K562 (cell line): ENCODE measurements at regions not wholly inside any gene's neighbourhood (a gene's known extent, or its start where the extent isn't known, plus 50 kb on each side); places are given as distances from the start of the nearest gene placed in this dataset.

ENCODE experiments used
- ARID2 ChIP-seq: fragments of 450-650 bp; IDR thresholded peaks from 2 replicates; pipeline ENCODE4 v1.6.1; 2017; ENCODE audit warnings: antibody characterized with exemption, mild to moderate bottlenecking
- CCAR2 ChIP-seq: fragments of 200-400 bp; formaldehyde crosslinking; IDR thresholded peaks from 2 replicates; pipeline ENCODE4 v1.6.1; 2017; ENCODE audit warnings: mild to moderate bottlenecking, low read depth, low read length
- FOS ChIP-seq: IDR thresholded peaks from 3 replicates; pipeline ENCODE4 v1.6.1; 2011; ENCODE audit not compliant: insufficient read length; ENCODE audit errors: extremely low read depth
- FOXK2 ChIP-seq, 2 experiments: fragments of 450-650 bp; IDR thresholded peaks in 1 of 2; conservative IDR thresholded peaks in 1 of 2; 2 replicates each; pipeline ENCODE4 v1.6.1; 2016; ENCODE audit warnings: low read depth in 2 of 2, mild to moderate bottlenecking in 1 of 2
- KDM4B ChIP-seq, 2 experiments: fragments of 450-650 bp in 1 of 2; sonication (generic) in 1 of 2; IDR thresholded peaks; 2 replicates each; pipeline ENCODE4 v1.6.1; 2016 to 2017; ENCODE audit warnings: borderline replicate concordance in 2 of 2, antibody characterized with exemption in 1 of 2, low read depth in 1 of 2, mild to moderate bottlenecking in 1 of 2
- KLF1 ChIP-seq: fragments of 450-650 bp; IDR thresholded peaks from 2 replicates; pipeline ENCODE4 v1.6.1; 2016; ENCODE audit warnings: missing genetic modification characterization, missing compliant biosample characterization
- THRB ChIP-seq: fragments of 450-650 bp; formaldehyde crosslinking; conservative IDR thresholded peaks from 2 replicates; pipeline ENCODE4 v1.4.0; 2022; ENCODE audit warnings: mild to moderate bottlenecking, missing genetic modification characterization
- ZNF263 ChIP-seq: sonication (generic); formaldehyde crosslinking; IDR thresholded peaks from 2 replicates; pipeline ENCODE4 v1.8.0; 2022; ENCODE audit warnings: mild to moderate bottlenecking, missing genetic modification reagents, borderline replicate concordance
- TF ChIP-seq, protein P1 (sequence below), 2 experiments: fragments of 450-650 bp in 1 of 2; IDR thresholded peaks; 2 replicates each; pipeline ENCODE4 v1.6.1; 2011 to 2017; ENCODE audit warnings: low read depth in 2 of 2, antibody characterized with exemption in 1 of 2, borderline replicate concordance in 1 of 2, low read length in 1 of 2, mild to moderate bottlenecking in 1 of 2, mixed read lengths in 1 of 2; ENCODE audit not compliant: control insufficient read depth in 1 of 2
- TF ChIP-seq, protein P2 (sequence below): fragments of 250-450 bp; sonication (Bioruptor Pico); IDR thresholded peaks from 2 replicates; pipeline ENCODE4 v1.5.0; 2021; ENCODE audit warnings: mild to moderate bottlenecking, borderline replicate concordance
- TF ChIP-seq, protein P3 (sequence below): fragments of 250-450 bp; sonication (Bioruptor Pico); IDR thresholded peaks from 2 replicates; pipeline ENCODE4 v1.8.0; 2022; ENCODE audit warnings: moderate library complexity, mild to moderate bottlenecking, inconsistent platforms

GRCh38 chr12:112716099-112717093 lies 75.2 kb upstream of the RPH3A start (continued):
- TF ChIP-seq, protein P1, sequence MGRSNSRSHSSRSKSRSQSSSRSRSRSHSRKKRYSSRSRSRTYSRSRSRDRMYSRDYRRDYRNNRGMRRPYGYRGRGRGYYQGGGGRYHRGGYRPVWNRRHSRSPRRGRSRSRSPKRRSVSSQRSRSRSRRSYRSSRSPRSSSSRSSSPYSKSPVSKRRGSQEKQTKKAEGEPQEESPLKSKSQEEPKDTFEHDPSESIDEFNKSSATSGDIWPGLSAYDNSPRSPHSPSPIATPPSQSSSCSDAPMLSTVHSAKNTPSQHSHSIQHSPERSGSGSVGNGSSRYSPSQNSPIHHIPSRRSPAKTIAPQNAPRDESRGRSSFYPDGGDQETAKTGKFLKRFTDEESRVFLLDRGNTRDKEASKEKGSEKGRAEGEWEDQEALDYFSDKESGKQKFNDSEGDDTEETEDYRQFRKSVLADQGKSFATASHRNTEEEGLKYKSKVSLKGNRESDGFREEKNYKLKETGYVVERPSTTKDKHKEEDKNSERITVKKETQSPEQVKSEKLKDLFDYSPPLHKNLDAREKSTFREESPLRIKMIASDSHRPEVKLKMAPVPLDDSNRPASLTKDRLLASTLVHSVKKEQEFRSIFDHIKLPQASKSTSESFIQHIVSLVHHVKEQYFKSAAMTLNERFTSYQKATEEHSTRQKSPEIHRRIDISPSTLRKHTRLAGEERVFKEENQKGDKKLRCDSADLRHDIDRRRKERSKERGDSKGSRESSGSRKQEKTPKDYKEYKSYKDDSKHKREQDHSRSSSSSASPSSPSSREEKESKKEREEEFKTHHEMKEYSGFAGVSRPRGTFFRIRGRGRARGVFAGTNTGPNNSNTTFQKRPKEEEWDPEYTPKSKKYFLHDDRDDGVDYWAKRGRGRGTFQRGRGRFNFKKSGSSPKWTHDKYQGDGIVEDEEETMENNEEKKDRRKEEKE (IDR thresholded peaks at IDR 0.05; ENCODE audit: borderline replicate concordance in 1 of 2, control insufficient read depth in 1 of 2, low read depth in 2 of 2, low read length in 1 of 2) = no peak
- TF ChIP-seq KLF1 (tag) = 0 out of 2 replicates have a peak, but pooled peaks have one; percentile 25
- no peak for TF ChIP-seq FOXK2 (conservative IDR thresholded peaks at IDR 0.05 in 1 of 2, IDR thresholded peaks at IDR 0.05 in 1 of 2; ENCODE audit: low read depth in 2 of 2)
- TF ChIP-seq KDM4B (IDR thresholded peaks at IDR 0.05; ENCODE audit: borderline replicate concordance in 2 of 2, low read depth in 1 of 2) = no peak
- TF ChIP-seq, protein P2, sequence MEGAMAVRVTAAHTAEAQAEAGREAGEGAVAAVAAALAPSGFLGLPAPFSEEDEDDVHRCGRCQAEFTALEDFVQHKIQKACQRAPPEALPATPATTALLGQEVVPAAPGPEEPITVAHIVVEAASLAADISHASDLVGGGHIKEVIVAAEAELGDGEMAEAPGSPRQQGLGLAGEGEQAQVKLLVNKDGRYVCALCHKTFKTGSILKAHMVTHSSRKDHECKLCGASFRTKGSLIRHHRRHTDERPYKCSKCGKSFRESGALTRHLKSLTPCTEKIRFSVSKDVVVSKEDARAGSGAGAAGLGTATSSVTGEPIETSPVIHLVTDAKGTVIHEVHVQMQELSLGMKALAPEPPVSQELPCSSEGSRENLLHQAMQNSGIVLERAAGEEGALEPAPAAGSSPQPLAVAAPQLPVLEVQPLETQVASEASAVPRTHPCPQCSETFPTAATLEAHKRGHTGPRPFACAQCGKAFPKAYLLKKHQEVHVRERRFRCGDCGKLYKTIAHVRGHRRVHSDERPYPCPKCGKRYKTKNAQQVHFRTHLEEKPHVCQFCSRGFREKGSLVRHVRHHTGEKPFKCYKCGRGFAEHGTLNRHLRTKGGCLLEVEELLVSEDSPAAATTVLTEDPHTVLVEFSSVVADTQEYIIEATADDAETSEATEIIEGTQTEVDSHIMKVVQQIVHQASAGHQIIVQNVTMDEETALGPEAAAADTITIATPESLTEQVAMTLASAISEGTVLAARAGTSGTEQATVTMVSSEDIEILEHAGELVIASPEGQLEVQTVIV (CRISPR knock-in tag) = no peak
- TF ChIP-seq ZNF263 (CRISPR knock-in tag) = no peak
- TF ChIP-seq CCAR2 = no peak
- TF ChIP-seq, protein P3, sequence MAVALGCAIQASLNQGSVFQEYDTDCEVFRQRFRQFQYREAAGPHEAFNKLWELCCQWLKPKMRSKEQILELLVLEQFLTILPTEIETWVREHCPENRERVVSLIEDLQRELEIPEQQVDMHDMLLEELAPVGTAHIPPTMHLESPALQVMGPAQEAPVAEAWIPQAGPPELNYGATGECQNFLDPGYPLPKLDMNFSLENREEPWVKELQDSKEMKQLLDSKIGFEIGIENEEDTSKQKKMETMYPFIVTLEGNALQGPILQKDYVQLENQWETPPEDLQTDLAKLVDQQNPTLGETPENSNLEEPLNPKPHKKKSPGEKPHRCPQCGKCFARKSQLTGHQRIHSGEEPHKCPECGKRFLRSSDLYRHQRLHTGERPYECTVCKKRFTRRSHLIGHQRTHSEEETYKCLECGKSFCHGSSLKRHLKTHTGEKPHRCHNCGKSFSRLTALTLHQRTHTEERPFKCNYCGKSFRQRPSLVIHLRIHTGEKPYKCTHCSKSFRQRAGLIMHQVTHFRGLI = peak; percentile 92
- TF ChIP-seq ARID2 = no peak
- peak; percentile 77 for TF ChIP-seq FOS
- TF ChIP-seq THRB (CRISPR knock-in tag) = 0 out of 2 replicates have a peak, but pooled peaks have one; percentile 48
